ENCODE measurements at regions not wholly inside any gene's neighbourhood (a gene's known extent, or its start where the extent isn't known, plus 50 kb on each side); places are given as distances from the start of the nearest gene placed in this dataset.

- Mint-ChIP-seq H3K9me3 (no peaks in the 10 kb centered on the region), H3K4me1 (no peaks in the 10 kb centered on the region), H3K27ac (no peak overlapping the region), H3K4me3 (no peak overlapping the region), H3K36me3 (no peaks in the 10 kb centered on the region), H3K27me3 (no peaks in the 10 kb centered on the region)
- DNase-seq: no peak
These were observed 143.7 kb upstream of the SYT4 start for GRCh38 chr18:43420950-43421349.

GRCh38 chr18:43422518-43422917 lies 145.2 kb upstream of the SYT4 start:
- Mint-ChIP-seq H3K4me1 (no peaks in the 10 kb centered on the region), H3K36me3 (no peaks in the 10 kb centered on the region), H3K27ac (no peak overlapping the region), H3K4me3 (no peak overlapping the region), H3K9me3 (no peaks in the 10 kb centered on the region), H3K27me3 (no peaks in the 10 kb centered on the region)
- DNase-seq: no peak

GRCh38 chr18:43435851-43436250 lies 158.6 kb upstream of the SYT4 start:
- H3K36me3 Mint-ChIP-seq: no peaks in the 10 kb centered on the region

GRCh38 chr18:43442131-43442530 lies 164.8 kb upstream of the SYT4 start:
- no peak for DNase-seq
- no peak overlapping the region for H3K27ac Mint-ChIP-seq
- H3K27me3 Mint-ChIP-seq: no peaks in the 10 kb centered on the region
- peaks cover 9% of the 10 kb centered on the region for H3K9me3 Mint-ChIP-seq
- H3K4me3 Mint-ChIP-seq: no peak overlapping the region
- H3K4me1 Mint-ChIP-seq: no peaks in the 10 kb centered on the region
- no peaks in the 10 kb centered on the region for H3K36me3 Mint-ChIP-seq

More at GRCh38 chr18:43435851-43436250, 158.6 kb upstream of the SYT4 start:
- Mint-ChIP-seq H3K27me3 (no peaks in the 10 kb centered on the region), H3K27ac (no peak overlapping the region), H3K4me1 (no peaks in the 10 kb centered on the region), H3K4me3 (no peak overlapping the region), H3K9me3 (peaks cover 9% of the 10 kb centered on the region)
- DNase-seq: no peak

GRCh38 chr18:43442571-43442970 lies 165.3 kb upstream of the SYT4 start:
- H3K9me3 Mint-ChIP-seq: peaks cover 9% of the 10 kb centered on the region

GRCh38 chr18:43465483-43465882 lies 188.2 kb upstream of the SYT4 start:
- H3K9me3 Mint-ChIP-seq: peaks cover 13% of the 10 kb centered on the region
- H3K27ac Mint-ChIP-seq: no peak overlapping the region
- H3K36me3 Mint-ChIP-seq: no peaks in the 10 kb centered on the region
- DNase-seq: no peak
- no peaks in the 10 kb centered on the region for H3K4me1 Mint-ChIP-seq
- H3K4me3 Mint-ChIP-seq: no peak overlapping the region
- H3K27me3 Mint-ChIP-seq: no peaks in the 10 kb centered on the region

More at GRCh38 chr18:43442571-43442970, 165.3 kb upstream of the SYT4 start:
- no peaks in the 10 kb centered on the region for H3K36me3 Mint-ChIP-seq
- H3K27ac Mint-ChIP-seq: no peak overlapping the region
- H3K4me1 Mint-ChIP-seq: no peaks in the 10 kb centered on the region
- no peak overlapping the region for H3K4me3 Mint-ChIP-seq
- no peaks in the 10 kb centered on the region for H3K27me3 Mint-ChIP-seq
- no peak for DNase-seq

- Mint-ChIP-seq H3K27me3 (no peaks in the 10 kb centered on the region), H3K36me3 (no peaks in the 10 kb centered on the region), H3K27ac (no peak overlapping the region), H3K9me3 (peaks cover 4% of the 10 kb centered on the region), H3K4me1 (no peaks in the 10 kb centered on the region), H3K4me3 (no peak overlapping the region)
- DNase-seq: no peak
These were observed 194.6 kb upstream of the SYT4 start for GRCh38 chr18:43471873-43472272.

GRCh38 chr18:43481069-43481468 lies 203.8 kb upstream of the SYT4 start:
- Mint-ChIP-seq H3K9me3 (peaks cover 3% of the 10 kb centered on the region), H3K36me3 (no peaks in the 10 kb centered on the region), H3K4me3 (no peak overlapping the region), H3K27ac (no peak overlapping the region), H3K4me1 (no peaks in the 10 kb centered on the region), H3K27me3 (no peaks in the 10 kb centered on the region)
- DNase-seq: no peak

GRCh38 chr18:43482136-43482535 lies 204.8 kb upstream of the SYT4 start:
- Mint-ChIP-seq H3K4me1 (no peaks in the 10 kb centered on the region), H3K27ac (no peak overlapping the region), H3K9me3 (peaks cover 8% of the 10 kb centered on the region), H3K36me3 (no peaks in the 10 kb centered on the region), H3K27me3 (no peaks in the 10 kb centered on the region), H3K4me3 (no peak overlapping the region)
- DNase-seq: no peak

- Mint-ChIP-seq H3K4me1 (no peaks in the 10 kb centered on the region), H3K27ac (no peak overlapping the region), H3K9me3 (peaks cover 8% of the 10 kb centered on the region), H3K27me3 (no peaks in the 10 kb centered on the region), H3K36me3 (no peaks in the 10 kb centered on the region), H3K4me3 (no peak overlapping the region)
- DNase-seq: no peak
These were observed 205.3 kb upstream of the SYT4 start for GRCh38 chr18:43482600-43482999.

- Mint-ChIP-seq H3K27ac (no peak overlapping the region), H3K4me3 (no peak overlapping the region), H3K9me3 (peaks cover 8% of the 10 kb centered on the region), H3K4me1 (no peaks in the 10 kb centered on the region), H3K27me3 (no peaks in the 10 kb centered on the region), H3K36me3 (no peaks in the 10 kb centered on the region)
- DNase-seq: no peak
These were observed 207.4 kb upstream of the SYT4 start for GRCh38 chr18:43484710-43485109.

- no peaks in the 10 kb centered on the region for H3K36me3 Mint-ChIP-seq
- H3K4me1 Mint-ChIP-seq: no peaks in the 10 kb centered on the region
- H3K4me3 Mint-ChIP-seq: no peak overlapping the region
- no peaks in the 10 kb centered on the region for H3K27me3 Mint-ChIP-seq
- peaks cover 8% of the 10 kb centered on the region for H3K9me3 Mint-ChIP-seq
- no peak overlapping the region for H3K27ac Mint-ChIP-seq
- no peak for DNase-seq
These were observed 208.3 kb upstream of the SYT4 start for GRCh38 chr18:43485545-43485963.

GRCh38 chr18:43486462-43486861 lies 209.2 kb upstream of the SYT4 start:
- Mint-ChIP-seq H3K27ac (no peak overlapping the region), H3K27me3 (no peaks in the 10 kb centered on the region), H3K36me3 (no peaks in the 10 kb centered on the region), H3K4me1 (no peaks in the 10 kb centered on the region), H3K9me3 (peaks cover 6% of the 10 kb centered on the region), H3K4me3 (no peak overlapping the region)
- no peak for DNase-seq

GRCh38 chr18:43501099-43501498 lies 223.8 kb upstream of the SYT4 start:
- Mint-ChIP-seq H3K9me3 (peaks cover 6% of the 10 kb centered on the region), H3K27me3 (no peaks in the 10 kb centered on the region), H3K4me3 (no peak overlapping the region), H3K36me3 (no peaks in the 10 kb centered on the region), H3K27ac (no peak overlapping the region), H3K4me1 (no peaks in the 10 kb centered on the region)
- DNase-seq: no peak

- H3K27ac Mint-ChIP-seq: no peak overlapping the region
These were observed 229.6 kb upstream of the SYT4 start for GRCh38 chr18:43506935-43507334.

GRCh38 chr18:43507842-43508481 lies 230.7 kb upstream of the SYT4 start:
- H3K9me3 Mint-ChIP-seq: peaks cover 21% of the 10 kb centered on the region
- no peaks in the 10 kb centered on the region for H3K36me3 Mint-ChIP-seq
- no peak for DNase-seq
- no peak overlapping the region for H3K27ac Mint-ChIP-seq
- H3K4me3 Mint-ChIP-seq: no peak overlapping the region
- H3K27me3 Mint-ChIP-seq: no peaks in the 10 kb centered on the region
- H3K4me1 Mint-ChIP-seq: no peaks in the 10 kb centered on the region

More at GRCh38 chr18:43506935-43507334, 229.6 kb upstream of the SYT4 start:
- H3K4me1 Mint-ChIP-seq: no peaks in the 10 kb centered on the region
- DNase-seq: no peak
- no peak overlapping the region for H3K4me3 Mint-ChIP-seq
- no peaks in the 10 kb centered on the region for H3K36me3 Mint-ChIP-seq
- no peaks in the 10 kb centered on the region for H3K27me3 Mint-ChIP-seq
- H3K9me3 Mint-ChIP-seq: peaks cover 21% of the 10 kb centered on the region
